ENCODE measurements at regions not wholly inside any gene's neighbourhood (a gene's known extent, or its start where the extent isn't known, plus 50 kb on each side); places are given as distances from the start of the nearest gene placed in this dataset.

DNA sequence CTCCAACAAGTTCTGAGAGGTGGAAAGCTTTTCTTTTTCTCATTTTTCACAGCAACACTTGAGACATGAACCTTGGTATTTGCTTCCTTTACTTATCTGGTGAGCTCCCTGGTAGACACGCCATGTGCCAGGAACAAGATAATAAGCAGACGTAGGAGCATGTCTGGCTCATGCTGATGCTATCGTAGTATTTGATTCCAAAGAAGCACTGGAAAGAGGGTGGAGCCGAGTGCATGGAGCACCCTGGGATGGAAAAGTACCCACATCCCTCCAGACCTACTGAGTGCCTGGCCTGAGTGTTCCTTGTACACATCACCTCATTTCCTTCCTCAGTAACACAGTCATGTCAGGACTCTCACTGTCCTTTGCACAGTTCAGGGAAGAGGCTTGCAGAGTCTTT, 231.0 kb downstream of the CBLN1 start:
- H3K4me3 ChIP-seq (ENCODE audit: low read length in 2 of 2) = no peak overlapping the region
- H3K4me3 Mint-ChIP-seq = no peak overlapping the region
- POLR2A ChIA-PET (ENCODE audit: partially characterized antibody) = no interaction called here
- H3K27me3 ChIP-seq (ENCODE audit: insufficient read depth, low read length) = no peaks in the 10 kb centered on the region
- no peaks in the 10 kb centered on the region for H3K4me1 ChIP-seq (ENCODE audit: insufficient read depth, low read length)
- intact Hi-C loops (cut with micrococcal nuclease) = no loop called here
- H3K27ac ChIP-seq (ENCODE audit: low read depth, low read length) = no peak overlapping the region
- H3K9me3 ChIP-seq (ENCODE audit: control insufficient read depth in 1 of 2, low read length in 2 of 2) = no peaks in the 10 kb centered on the region
- no peaks in the 10 kb centered on the region for H3K36me3 Mint-ChIP-seq
- CTCF ChIA-PET (ENCODE audit: partially characterized antibody) = no interaction called here
- H3K36me3 ChIP-seq (ENCODE audit: insufficient read depth, low read length) = no peaks in the 10 kb centered on the region
- H3K4me1 Mint-ChIP-seq = no peaks in the 10 kb centered on the region
- H3K27ac Mint-ChIP-seq = no peak overlapping the region
- H3K9me3 Mint-ChIP-seq = peaks cover 3 to 21% (median 6%) of the 10 kb centered on the region in 8 donors
- DNase-seq = no peak
- no peaks in the 10 kb centered on the region for H3K27me3 Mint-ChIP-seq

DNA sequence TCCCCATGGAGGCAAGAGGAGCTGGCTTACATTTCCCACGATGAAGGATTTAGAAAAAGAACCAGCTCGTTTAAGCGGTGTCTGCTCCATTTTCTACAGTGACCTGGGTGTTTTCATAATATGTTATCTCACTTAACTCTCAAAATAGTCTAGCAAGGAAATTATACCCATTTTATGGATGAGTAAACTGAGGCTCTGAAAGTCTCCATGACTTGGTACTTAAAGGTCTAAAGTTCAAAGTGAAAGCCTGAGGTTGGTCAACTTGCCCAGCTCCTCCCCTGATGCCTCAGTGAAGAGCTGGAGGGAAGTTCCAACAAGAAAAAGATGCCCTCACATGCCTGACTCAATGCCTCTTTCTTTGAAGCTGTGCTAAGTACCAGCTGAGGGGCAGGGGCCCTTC, 232.0 kb downstream of the CBLN1 start:
- POLR2A ChIA-PET (ENCODE audit: partially characterized antibody) = no interaction called here
- Histone ChIP-seq H3K4me1 (ENCODE audit: insufficient read depth, low read length) (no peaks in the 10 kb centered on the region), H3K27ac (ENCODE audit: low read depth, low read length) (no peak overlapping the region), H3K9me3 (ENCODE audit: control insufficient read depth in 1 of 2, low read length in 2 of 2) (no peaks in the 10 kb centered on the region), H3K4me3 (ENCODE audit: low read length in 2 of 2) (no peak overlapping the region), H3K36me3 (ENCODE audit: insufficient read depth, low read length) (no peaks in the 10 kb centered on the region), H3K27me3 (ENCODE audit: insufficient read depth, low read length) (no peaks in the 10 kb centered on the region)
- Mint-ChIP-seq H3K36me3 (no peaks in the 10 kb centered on the region), H3K27me3 (no peaks in the 10 kb centered on the region), H3K27ac (no peak overlapping the region), H3K4me1 (no peaks in the 10 kb centered on the region), H3K4me3 (no peak overlapping the region), H3K9me3 (peaks cover 2 to 21% (median 5%) of the 10 kb centered on the region in 8 donors)
- DNase-seq = no peak
- intact Hi-C loops (cut with micrococcal nuclease) = no loop called here
- CTCF ChIA-PET (ENCODE audit: partially characterized antibody) = no interaction called here

DNA sequence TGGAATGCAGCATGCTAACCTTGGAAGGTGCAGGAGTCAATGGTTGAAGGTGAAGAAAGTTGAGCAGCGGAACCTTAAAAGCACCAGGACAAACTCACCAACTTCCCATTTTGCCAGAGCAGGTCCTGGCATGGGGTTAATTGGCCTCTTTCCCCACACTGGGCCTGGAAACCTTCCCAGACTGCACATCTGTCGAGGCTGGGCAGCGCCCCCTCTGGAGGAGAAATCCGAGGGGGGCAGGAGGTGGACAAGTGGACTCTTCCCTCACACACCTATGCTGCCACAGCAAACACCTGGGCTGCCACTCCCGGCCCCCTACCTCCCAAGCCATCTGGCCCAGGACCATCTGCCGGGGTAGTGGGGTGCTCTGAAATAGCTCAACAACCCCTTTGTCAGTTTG, 232.4 kb downstream of the CBLN1 start:
- Mint-ChIP-seq H3K4me1 (no peaks in the 10 kb centered on the region), H3K36me3 (no peaks in the 10 kb centered on the region), H3K4me3 (no peak overlapping the region), H3K27me3 (no peaks in the 10 kb centered on the region), H3K9me3 (peaks cover 2 to 21% (median 5%) of the 10 kb centered on the region in 8 donors), H3K27ac (no peak overlapping the region)
- no peaks in the 10 kb centered on the region for H3K9me3 ChIP-seq (ENCODE audit: control insufficient read depth in 1 of 2, low read length in 2 of 2)
- H3K4me3 ChIP-seq (ENCODE audit: low read length in 2 of 2) = no peak overlapping the region
- no peak overlapping the region for H3K27ac ChIP-seq (ENCODE audit: low read depth, low read length)
- ChIA-PET POLR2A (ENCODE audit: partially characterized antibody) (no interaction called here), CTCF (ENCODE audit: partially characterized antibody) (no interaction called here)
- DNase-seq = no peak
- intact Hi-C loops (cut with micrococcal nuclease) = no loop called here
- H3K4me1 ChIP-seq (ENCODE audit: insufficient read depth, low read length) = no peaks in the 10 kb centered on the region
- H3K36me3 ChIP-seq (ENCODE audit: insufficient read depth, low read length) = no peaks in the 10 kb centered on the region
- H3K27me3 ChIP-seq (ENCODE audit: insufficient read depth, low read length) = no peaks in the 10 kb centered on the region

DNA sequence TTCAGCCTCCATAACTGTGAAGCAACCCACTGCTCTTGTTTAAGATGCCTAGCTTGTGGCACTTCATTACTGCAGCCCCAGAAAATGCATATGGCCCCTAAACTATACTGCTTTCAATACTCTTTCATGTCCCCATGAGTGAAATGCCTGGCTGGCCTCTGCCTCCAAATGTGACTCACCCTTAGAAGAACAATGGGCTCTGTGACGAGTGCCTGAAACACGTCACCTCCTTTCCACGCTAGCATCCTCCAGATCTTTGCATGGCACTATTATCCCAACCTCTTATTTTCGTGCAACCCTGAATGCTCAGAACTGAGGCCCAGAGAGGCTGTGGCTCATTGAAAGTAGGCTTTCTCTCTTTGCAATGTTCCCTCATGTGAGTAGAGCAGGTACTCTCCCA, 233.1 kb downstream of the CBLN1 start:
- no peak overlapping the region for H3K27ac ChIP-seq (ENCODE audit: low read depth, low read length)
- Mint-ChIP-seq H3K4me3 (no peak overlapping the region), H3K4me1 (no peaks in the 10 kb centered on the region), H3K36me3 (no peaks in the 10 kb centered on the region), H3K27ac (no peak overlapping the region), H3K27me3 (no peaks in the 10 kb centered on the region), H3K9me3 (peaks cover 2 to 21% (median 6%) of the 10 kb centered on the region in 8 donors)
- H3K27me3 ChIP-seq (ENCODE audit: insufficient read depth, low read length) = no peaks in the 10 kb centered on the region
- H3K36me3 ChIP-seq (ENCODE audit: insufficient read depth, low read length) = no peaks in the 10 kb centered on the region
- H3K4me1 ChIP-seq (ENCODE audit: insufficient read depth, low read length) = no peaks in the 10 kb centered on the region
- no peak overlapping the region for H3K4me3 ChIP-seq (ENCODE audit: low read length in 2 of 2)
- no peak for DNase-seq
- intact Hi-C loops (cut with micrococcal nuclease) = no loop called here
- POLR2A ChIA-PET (ENCODE audit: partially characterized antibody) = no interaction called here
- no peaks in the 10 kb centered on the region for H3K9me3 ChIP-seq (ENCODE audit: control insufficient read depth in 1 of 2, low read length in 2 of 2)
- CTCF ChIA-PET (ENCODE audit: partially characterized antibody) = no interaction called here

DNA sequence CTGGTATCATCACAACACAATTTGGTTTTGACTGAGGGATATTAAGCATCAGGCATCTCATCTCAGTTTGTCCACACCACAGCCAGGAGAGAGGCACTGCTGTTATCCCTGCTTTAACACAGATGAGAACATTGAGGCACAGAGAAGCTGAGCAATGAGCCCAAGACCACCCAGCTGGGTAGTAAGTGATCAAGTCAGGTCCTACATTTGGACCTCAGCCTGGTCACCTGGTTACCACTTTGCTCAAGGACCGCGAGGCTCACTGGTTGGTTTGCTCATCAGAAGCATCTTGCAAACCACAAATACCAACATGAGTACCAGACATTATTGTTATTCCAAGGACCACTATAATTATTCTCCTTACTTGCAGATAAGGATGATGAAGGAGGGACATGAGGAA, 245.5 kb downstream of the CBLN1 start:
- intact Hi-C loops (cut with micrococcal nuclease) = no loop called here
- no peaks in the 10 kb centered on the region for H3K4me1 Mint-ChIP-seq

DNA sequence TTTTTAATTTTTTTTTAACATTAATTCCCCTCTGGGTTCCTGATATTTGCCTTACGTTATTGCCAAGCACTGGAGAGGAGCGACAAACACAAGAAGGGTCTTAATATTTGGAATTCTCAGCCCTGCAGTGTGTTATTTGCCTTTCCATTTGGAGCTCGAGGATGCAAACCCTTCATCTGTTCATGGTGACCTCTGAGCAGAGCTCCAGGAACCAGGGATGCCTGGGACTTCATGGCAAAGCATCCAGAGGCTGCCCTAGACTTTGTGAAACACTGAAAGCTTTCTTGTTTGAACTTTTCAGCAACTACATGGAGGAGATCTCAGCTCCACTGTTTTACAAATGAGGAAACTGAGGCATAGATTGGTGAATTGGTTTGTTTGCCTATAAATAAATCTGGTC, 254.2 kb downstream of the CBLN1 start:
- Histone ChIP-seq H3K4me1 (ENCODE audit: insufficient read depth, low read length) (no peaks in the 10 kb centered on the region), H3K27ac (ENCODE audit: low read depth, low read length) (no peak overlapping the region), H3K4me3 (ENCODE audit: low read length in 2 of 2) (no peak overlapping the region), H3K27me3 (ENCODE audit: insufficient read depth, low read length) (no peaks in the 10 kb centered on the region), H3K9me3 (ENCODE audit: control insufficient read depth in 1 of 2, low read length in 2 of 2) (no peaks in the 10 kb centered on the region), H3K36me3 (ENCODE audit: insufficient read depth, low read length) (no peaks in the 10 kb centered on the region)
- H3K9me3 Mint-ChIP-seq = peaks cover 0 to 19% (median 4%) of the 10 kb centered on the region in 8 donors
- H3K27me3 Mint-ChIP-seq = no peaks in the 10 kb centered on the region
- H3K36me3 Mint-ChIP-seq = no peaks in the 10 kb centered on the region
- POLR2A ChIA-PET (ENCODE audit: partially characterized antibody) = no interaction called here
- no peaks in the 10 kb centered on the region for H3K4me1 Mint-ChIP-seq
- DNase-seq = no peak
- intact Hi-C loops (cut with micrococcal nuclease) = no loop called here
- H3K4me3 Mint-ChIP-seq = no peak overlapping the region
- H3K27ac Mint-ChIP-seq = no peak overlapping the region
- CTCF ChIA-PET (ENCODE audit: partially characterized antibody) = no interaction called here

More for the DNA sequence above, 245.5 kb downstream of the CBLN1 start:
- Mint-ChIP-seq H3K36me3 (no peaks in the 10 kb centered on the region), H3K9me3 (peaks cover 0 to 11% (median 3%) of the 10 kb centered on the region in 8 donors), H3K27ac (no peak overlapping the region), H3K4me3 (no peak overlapping the region), H3K27me3 (no peaks in the 10 kb centered on the region)
- no peak for DNase-seq
- ChIA-PET POLR2A (ENCODE audit: partially characterized antibody) (no interaction called here), CTCF (ENCODE audit: partially characterized antibody) (no interaction called here)
- Histone ChIP-seq H3K9me3 (ENCODE audit: control insufficient read depth in 1 of 2, low read length in 2 of 2) (no peaks in the 10 kb centered on the region), H3K27ac (ENCODE audit: low read depth, low read length) (no peak overlapping the region), H3K27me3 (ENCODE audit: insufficient read depth, low read length) (no peaks in the 10 kb centered on the region), H3K36me3 (ENCODE audit: insufficient read depth, low read length) (no peaks in the 10 kb centered on the region), H3K4me1 (ENCODE audit: insufficient read depth, low read length) (no peaks in the 10 kb centered on the region), H3K4me3 (ENCODE audit: low read length in 2 of 2) (no peak overlapping the region)

DNA sequence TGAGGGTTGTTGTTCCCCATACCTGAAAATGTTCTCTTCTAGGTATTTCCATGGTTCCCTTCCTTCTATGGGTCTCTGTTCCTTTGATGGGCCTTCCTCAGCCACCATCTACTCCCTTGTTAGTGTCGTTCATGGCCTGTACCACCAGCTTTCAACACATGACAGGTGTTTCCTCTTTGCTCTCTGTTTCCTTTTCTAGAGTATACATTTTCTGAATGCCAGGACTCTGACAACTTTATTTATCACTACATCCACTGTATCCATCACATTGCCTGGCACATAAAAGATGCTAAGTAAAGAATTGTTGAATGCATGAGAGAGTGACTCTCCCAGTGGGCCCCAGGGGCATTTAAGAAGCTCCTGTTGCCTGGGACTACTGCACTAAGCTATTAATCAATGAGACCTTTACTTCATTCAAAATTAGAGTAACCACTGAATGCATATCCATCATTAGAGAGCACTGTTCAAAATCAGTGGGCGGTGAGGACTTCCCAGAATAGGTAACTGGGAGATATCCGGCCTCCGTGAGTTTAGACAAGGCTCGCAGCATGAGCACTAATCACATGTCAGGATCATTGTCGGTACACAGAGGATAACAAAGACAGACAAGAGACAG, 255.0 kb downstream of the CBLN1 start:
- H3K27me3 Mint-ChIP-seq = no peaks in the 10 kb centered on the region
- H3K4me1 Mint-ChIP-seq = no peaks in the 10 kb centered on the region
- H3K36me3 ChIP-seq (ENCODE audit: insufficient read depth, low read length) = no peaks in the 10 kb centered on the region
- DNase-seq = no peak
- no peaks in the 10 kb centered on the region for H3K9me3 ChIP-seq (ENCODE audit: control insufficient read depth in 1 of 2, low read length in 2 of 2)
- H3K36me3 Mint-ChIP-seq = no peaks in the 10 kb centered on the region
- H3K4me3 ChIP-seq (ENCODE audit: low read length in 2 of 2) = no peak overlapping the region
- POLR2A ChIA-PET (ENCODE audit: partially characterized antibody) = no interaction called here
- no peak overlapping the region for H3K4me3 Mint-ChIP-seq
- CTCF ChIA-PET (ENCODE audit: partially characterized antibody) = no interaction called here
- intact Hi-C loops (cut with micrococcal nuclease) = no loop called here
- H3K27ac Mint-ChIP-seq = no peak overlapping the region
- no peaks in the 10 kb centered on the region for H3K27me3 ChIP-seq (ENCODE audit: insufficient read depth, low read length)
- no peak overlapping the region for H3K27ac ChIP-seq (ENCODE audit: low read depth, low read length)
- H3K9me3 Mint-ChIP-seq = peaks cover 0 to 16% (median 4%) of the 10 kb centered on the region in 8 donors
- H3K4me1 ChIP-seq (ENCODE audit: insufficient read depth, low read length) = no peaks in the 10 kb centered on the region

DNA sequence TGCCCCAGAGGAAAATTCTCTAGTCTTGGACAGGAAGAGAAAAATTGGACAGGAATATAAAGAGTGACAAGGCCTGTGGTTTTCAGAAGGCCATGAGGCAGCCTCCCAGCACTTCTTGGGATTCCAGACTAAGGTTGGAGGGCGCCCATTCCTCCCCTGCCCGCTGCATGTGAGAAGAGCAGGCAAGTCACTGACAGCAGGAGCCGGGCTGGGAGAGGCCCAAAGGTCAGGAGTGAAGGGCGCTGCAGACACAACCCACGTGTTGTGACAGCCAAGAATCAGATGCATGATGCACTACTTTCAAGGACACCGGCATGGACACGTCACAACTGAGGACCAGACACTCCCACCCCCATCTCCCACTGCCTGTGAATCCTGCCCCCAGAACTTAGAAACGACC, 256.7 kb downstream of the CBLN1 start:
- no peaks in the 10 kb centered on the region for H3K9me3 ChIP-seq (ENCODE audit: control insufficient read depth in 1 of 2, low read length in 2 of 2)
- ChIA-PET POLR2A (ENCODE audit: partially characterized antibody) (no interaction called here), CTCF (ENCODE audit: partially characterized antibody) (no interaction called here)
- Mint-ChIP-seq H3K9me3 (peaks cover 0 to 14% (median 3%) of the 10 kb centered on the region in 8 donors), H3K36me3 (no peaks in the 10 kb centered on the region), H3K4me3 (no peak overlapping the region), H3K4me1 (no peaks in the 10 kb centered on the region), H3K27ac (no peak overlapping the region), H3K27me3 (no peaks in the 10 kb centered on the region)
- H3K36me3 ChIP-seq (ENCODE audit: insufficient read depth, low read length) = no peaks in the 10 kb centered on the region
- no peaks in the 10 kb centered on the region for H3K27me3 ChIP-seq (ENCODE audit: insufficient read depth, low read length)
- no peak for DNase-seq
- H3K27ac ChIP-seq (ENCODE audit: low read depth, low read length) = no peak overlapping the region
- no peaks in the 10 kb centered on the region for H3K4me1 ChIP-seq (ENCODE audit: insufficient read depth, low read length)
- intact Hi-C loops (cut with micrococcal nuclease) = no loop called here
- H3K4me3 ChIP-seq (ENCODE audit: low read length in 2 of 2) = no peak overlapping the region

All from CD4-positive, alpha-beta memory T cell (primary cell).